BJ (cell line): ENCODE measurements at regions not wholly inside any gene's neighbourhood (a gene's known extent, or its start where the extent isn't known, plus 50 kb on each side); places are given as distances from the start of the nearest gene placed in this dataset.
"Not testable (repeated sequence)": the region's sequence is repeated elsewhere in the genome, so short reads cannot be mapped to it uniquely, and the experiment has no call there.

Experiments
- CTCF ChIA-PET: fragments of 350-600 bp; formaldehyde crosslinking; extraction: SDS; loops from one replicate; lab custom pipeline; 2021; ENCODE audit warnings: antibody characterized with exemption, inconsistent platforms; lab: Yijun Ruan, JAX
- POLR2A ChIA-PET: fragments of 300-600 bp; sonication (Branson Sonifier 250); formaldehyde crosslinking; extraction: SDS; loops from one replicate; lab custom pipeline; 2021; ENCODE audit warnings: antibody characterized with exemption; lab: Charles Lee
- DNase-seq: peaks from one replicate; pipeline ENCODE4 v3.0.0-alpha.2; 2011; ENCODE audit warnings: low read depth
- H3K27me3 ChIP-seq: 2 replicates; pipeline ENCODE4 v1.6.0; 2011; ENCODE audit warnings: low read length; ENCODE audit not compliant: control insufficient read depth, insufficient read depth
- H3K36me3 ChIP-seq: 2 replicates; pipeline ENCODE4 v1.5.1; 2011; ENCODE audit warnings: low read length; ENCODE audit not compliant: control insufficient read depth, insufficient read depth
- H3K4me3 ChIP-seq: 2 replicates; pipeline ENCODE4 v1.5.1; 2011; ENCODE audit warnings: low read depth, mild to moderate bottlenecking, control low read depth, low read length
- CTCF ChIP-seq: IDR thresholded peaks from 2 replicates; pipeline ENCODE4 v1.5.1; 2011; ENCODE audit warnings: low read depth, mild to moderate bottlenecking, control low read depth, inconsistent platforms, low read length, moderate library complexity; ENCODE audit not compliant: insufficient read depth

- H3K36me3 ChIP-seq: no peaks in the 10 kb centered on the region
- ChIA-PET CTCF (no interaction called here), POLR2A (no interaction called here)
- no peaks in the 10 kb centered on the region for H3K27me3 ChIP-seq
- no peak overlapping the region for H3K4me3 ChIP-seq
- TF ChIP-seq CTCF: no peak
- DNase-seq: no peak
Measured at GRCh38 chr12:38411946-38412345, 95.4 kb downstream of the ALG10B start.

GRCh38 chr12:38417101-38417500 is 100.5 kb downstream of the ALG10B start:
- POLR2A ChIA-PET: no interaction called here
- Histone ChIP-seq H3K4me3 (no peak overlapping the region), H3K27me3 (no peaks in the 10 kb centered on the region), H3K36me3 (no peaks in the 10 kb centered on the region)
- no peak for DNase-seq
- CTCF ChIA-PET: no interaction called here
- no peak for TF ChIP-seq CTCF

GRCh38 chr12:38424436-38424835 is 107.9 kb downstream of the ALG10B start:
- no peak for TF ChIP-seq CTCF
- Histone ChIP-seq H3K36me3 (no peaks in the 10 kb centered on the region), H3K4me3 (no peak overlapping the region), H3K27me3 (no peaks in the 10 kb centered on the region)
- CTCF ChIA-PET: no interaction called here
- POLR2A ChIA-PET: no interaction called here
- no peak for DNase-seq

GRCh38 chr12:38427442-38427841 is 110.9 kb downstream of the ALG10B start:
- CTCF ChIA-PET: no interaction called here
- POLR2A ChIA-PET: no interaction called here

GRCh38 chr12:38431921-38432320 is 115.3 kb downstream of the ALG10B start:
- CTCF ChIA-PET: no interaction called here
- Histone ChIP-seq H3K36me3 (no peaks in the 10 kb centered on the region), H3K27me3 (no peaks in the 10 kb centered on the region), H3K4me3 (no peak overlapping the region)
- POLR2A ChIA-PET: no interaction called here
- TF ChIP-seq CTCF: no peak
- DNase-seq: no peak

More at GRCh38 chr12:38427442-38427841, 110.9 kb downstream of the ALG10B start:
- H3K36me3 ChIP-seq: no peaks in the 10 kb centered on the region
- H3K4me3 ChIP-seq: no peak overlapping the region
- DNase-seq: no peak
- no peaks in the 10 kb centered on the region for H3K27me3 ChIP-seq
- TF ChIP-seq CTCF: no peak

- CTCF ChIA-PET, H3K4me3 ChIP-seq, POLR2A ChIA-PET, DNase-seq, H3K36me3 ChIP-seq, H3K27me3 ChIP-seq: not testable (repeated sequence)
Measured at GRCh38 chr12:38441871-38442281, 125.3 kb downstream of the ALG10B start.
